ENCODE measurements at regions not wholly inside any gene's neighbourhood (a gene's known extent, or its start where the extent isn't known, plus 50 kb on each side); places are given as distances from the start of the nearest gene placed in this dataset.
"Not testable (repeated sequence)": the region's sequence is repeated elsewhere in the genome, so short reads cannot be mapped to it uniquely, and the experiment has no call there.

GRCh38 chr11:122604621-122605020 is 50.9 kb upstream of the UBASH3B start:
- no peak for DNase-seq (ENCODE audit: low spot score)

GRCh38 chr11:122601141-122602125 is 54.1 kb upstream of the UBASH3B start:
- no peak for DNase-seq (ENCODE audit: low spot score)

GRCh38 chr11:122600290-122600689 is 55.2 kb upstream of the UBASH3B start:
- no peak for DNase-seq (ENCODE audit: low spot score)

GRCh38 chr11:122599434-122599833 is 56.1 kb upstream of the UBASH3B start:
- DNase-seq (ENCODE audit: low spot score): no peak

GRCh38 chr11:122598971-122599370 is 56.6 kb upstream of the UBASH3B start:
- no peak for DNase-seq (ENCODE audit: low spot score)

- DNase-seq (ENCODE audit: low spot score): no peak
Measured at GRCh38 chr11:122597511-122597910, 58.0 kb upstream of the UBASH3B start.

GRCh38 chr11:122594986-122595645 is 60.4 kb upstream of the UBASH3B start:
- DNase-seq (ENCODE audit: low spot score): no peak

- no peak for DNase-seq (ENCODE audit: low spot score)
Measured at GRCh38 chr11:122593473-122594420, 61.8 kb upstream of the UBASH3B start.

- no peak for DNase-seq (ENCODE audit: low spot score)
Measured at GRCh38 chr11:122592641-122593040, 62.9 kb upstream of the UBASH3B start.

GRCh38 chr11:122584670-122585069 is 70.9 kb upstream of the UBASH3B start:
- DNase-seq (ENCODE audit: low spot score): no peak

- not testable (repeated sequence) for DNase-seq (ENCODE audit: low spot score)
Measured at GRCh38 chr11:122580071-122580470, 75.5 kb upstream of the UBASH3B start.

GRCh38 chr11:122578171-122578825 is 77.2 kb upstream of the UBASH3B start:
- DNase-seq (ENCODE audit: low spot score): no peak

- DNase-seq (ENCODE audit: low spot score): no peak
Measured at GRCh38 chr11:122572592-122572991, 82.9 kb upstream of the UBASH3B start.

GRCh38 chr11:122563761-122564160 is 91.8 kb upstream of the UBASH3B start:
- no peak for DNase-seq (ENCODE audit: low spot score)

GRCh38 chr11:122559734-122560382 is 95.7 kb upstream of the UBASH3B start:
- no peak for DNase-seq (ENCODE audit: low spot score)

- DNase-seq (ENCODE audit: low spot score): not testable (repeated sequence)
Measured at GRCh38 chr11:122559218-122559617, 96.3 kb upstream of the UBASH3B start.

- not testable (repeated sequence) for DNase-seq (ENCODE audit: low spot score)
Measured at GRCh38 chr11:122557163-122557562, 98.4 kb upstream of the UBASH3B start.

GRCh38 chr11:122556605-122557004 is 98.9 kb upstream of the UBASH3B start:
- DNase-seq (ENCODE audit: low spot score): no peak

- no peak for DNase-seq (ENCODE audit: low spot score)
Measured at GRCh38 chr11:122538060-122538459, 117.5 kb upstream of the UBASH3B start.

GRCh38 chr11:122524898-122525297 is 130.6 kb upstream of the UBASH3B start:
- DNase-seq (ENCODE audit: low spot score): no peak

All from mesenteric fat pad (tissue), 1 donor.